K562 (cell line): ENCODE measurements at regions not wholly inside any gene's neighbourhood (a gene's known extent, or its start where the extent isn't known, plus 50 kb on each side); places are given as distances from the start of the nearest gene placed in this dataset.

Experiments used
- ATF7 ChIP-seq: fragments of 450-650 bp; IDR thresholded peaks from 2 replicates; pipeline ENCODE4 v1.7.1; 2014; ENCODE audit warnings: mild to moderate bottlenecking, moderate library complexity
- CBX1 ChIP-seq: sonication (generic); IDR thresholded peaks from 2 replicates; pipeline ENCODE4 v1.6.1; 2016; ENCODE audit warnings: antibody characterized with exemption, low read depth, mild to moderate bottlenecking
- CREBBP ChIP-seq: IDR thresholded peaks from one replicate; pipeline ENCODE4 v1.6.1; 2012; ENCODE audit warnings: low read depth, mild to moderate bottlenecking, control low read depth, inconsistent platforms, low read length
- E2F3 ChIP-seq: fragments of 250-450 bp; sonication (Bioruptor Pico); IDR thresholded peaks from 2 replicates; pipeline ENCODE4 v1.4.0; 2020; ENCODE audit warnings: mild to moderate bottlenecking
- HCFC1 ChIP-seq: IDR thresholded peaks from 2 replicates; pipeline ENCODE4 v1.6.1; 2012; ENCODE audit warnings: low read depth, low read length, improper control_type of control experiment
- HDAC3 ChIP-seq: fragments of 450-650 bp; IDR thresholded peaks from 2 replicates; pipeline ENCODE4 v1.6.1; 2018; ENCODE audit warnings: borderline replicate concordance, mild to moderate bottlenecking, moderate library complexity; ENCODE audit not compliant: partially characterized antibody
- HEY1 ChIP-seq: fragments of 250-450 bp; sonication (Bioruptor Pico); IDR thresholded peaks from 2 replicates; pipeline ENCODE4 v1.5.0; 2020; ENCODE audit warnings: mild to moderate bottlenecking, moderate library complexity, borderline replicate concordance
- IRF2 ChIP-seq: sonication (generic); formaldehyde crosslinking; IDR thresholded peaks from 2 replicates; pipeline ENCODE4 v1.8.1; 2022; ENCODE audit warnings: mild to moderate bottlenecking, missing genetic modification reagents
- JUNB ChIP-seq: fragments of 450-650 bp; formaldehyde crosslinking; conservative IDR thresholded peaks from 2 replicates; pipeline ENCODE4 v1.4.0; 2020; ENCODE audit warnings: mild to moderate bottlenecking
- JUND ChIP-seq, 2 experiments: IDR thresholded peaks; 2 replicates in 1 of 2; 3 replicates in 1 of 2; pipeline ENCODE4 v1.6.1; 2011; ENCODE audit warnings: borderline replicate concordance in 2 of 2, low read depth in 2 of 2, low read length in 2 of 2, improper control_type of control experiment in 1 of 2, missing biosample characterization in 1 of 2, missing genetic modification characterization in 1 of 2, missing genetic modification reagents in 1 of 2
- MAZ ChIP-seq, 2 experiments: fragments of 450-650 bp in 1 of 2; sonication (generic) in 1 of 2; formaldehyde crosslinking; IDR thresholded peaks in 1 of 2; conservative IDR thresholded peaks in 1 of 2; 2 replicates each; pipeline versions ENCODE4 v1.4.0 to v1.5.0; 2020; ENCODE audit warnings: mild to moderate bottlenecking in 1 of 2, missing genetic modification reagents in 1 of 2
- NFE2L1 ChIP-seq: fragments of 450-650 bp; IDR thresholded peaks from 2 replicates; pipeline ENCODE4 v1.6.1; 2016; ENCODE audit warnings: missing genetic modification characterization, low read depth, mild to moderate bottlenecking, missing compliant biosample characterization, moderate library complexity, borderline replicate concordance
- NFIC ChIP-seq: fragments of 450-650 bp; IDR thresholded peaks from 2 replicates; pipeline ENCODE4 v1.6.1; 2017; ENCODE audit warnings: mild to moderate bottlenecking, inconsistent platforms
- PML ChIP-seq: IDR thresholded peaks from 2 replicates; pipeline ENCODE4 v1.6.1; 2012; ENCODE audit warnings: low read length, inconsistent platforms
- PRPF4 ChIP-seq: fragments of 200-400 bp; formaldehyde crosslinking; IDR thresholded peaks from one replicate; pipeline ENCODE4 v1.6.1; 2017; ENCODE audit warnings: low read length, low read depth, mild to moderate bottlenecking; ENCODE audit not compliant: insufficient read depth, poor library complexity, severe bottlenecking
- RBBP5 ChIP-seq: fragments of 200-600 bp; sonication (generic); IDR thresholded peaks from 2 replicates; pipeline ENCODE4 v1.6.1; 2012; ENCODE audit warnings: borderline replicate concordance, mild to moderate bottlenecking, low read length, control low read depth, inconsistent platforms; ENCODE audit not compliant: insufficient read depth, poor library complexity, severe bottlenecking
- TEAD1 ChIP-seq, 2 experiments: fragments of 450-650 bp in 1 of 2; sonication (generic) in 1 of 2; formaldehyde crosslinking; IDR thresholded peaks; 2 replicates each; pipeline versions ENCODE4 v1.4.0 to v1.8.0; 2020 to 2022; ENCODE audit warnings: mild to moderate bottlenecking in 2 of 2, missing genetic modification reagents in 1 of 2
- TRIM28 ChIP-seq: fragments of 450-650 bp; IDR thresholded peaks from 2 replicates; pipeline ENCODE4 v1.6.1; 2017
- XRCC5 ChIP-seq: fragments of 200-400 bp; formaldehyde crosslinking; IDR thresholded peaks from 2 replicates; pipeline ENCODE4 v1.6.1; 2017; ENCODE audit warnings: low read depth, mild to moderate bottlenecking, low read length
- ZBTB1 ChIP-seq: sonication (generic); formaldehyde crosslinking; IDR thresholded peaks from 2 replicates; pipeline ENCODE4 v1.8.1; 2023; ENCODE audit warnings: missing genetic modification reagents, low read depth, mild to moderate bottlenecking, borderline replicate concordance
- ZNF133 ChIP-seq: fragments of 250-450 bp; sonication (Bioruptor Pico); IDR thresholded peaks from 2 replicates; pipeline ENCODE4 v1.4.0; 2020; ENCODE audit warnings: mild to moderate bottlenecking
- TF ChIP-seq, protein P1 (sequence below), 3 experiments: IDR thresholded peaks in 2 of 3; conservative IDR thresholded peaks in 1 of 3; 2 replicates each; pipeline ENCODE4 v1.5.1; 2011 to 2012; ENCODE audit warnings: low read length in 3 of 3, mild to moderate bottlenecking in 3 of 3, control low read depth in 2 of 3, improper control_type of control experiment in 1 of 3, inconsistent platforms in 1 of 3, low read depth in 1 of 3, mixed read lengths in 1 of 3, moderate library complexity in 1 of 3; ENCODE audit not compliant: insufficient read depth in 2 of 3
- TF ChIP-seq, protein P2 (sequence below): sonication (generic); formaldehyde crosslinking; IDR thresholded peaks from 2 replicates; pipeline ENCODE4 v1.8.0; 2022; ENCODE audit warnings: mild to moderate bottlenecking, low read depth, missing genetic modification reagents
- TF ChIP-seq, protein P3 (sequence below): sonication (generic); formaldehyde crosslinking; IDR thresholded peaks from 2 replicates; pipeline ENCODE4 v1.9.0; 2022; ENCODE audit warnings: mild to moderate bottlenecking, missing genetic modification reagents

DNA sequence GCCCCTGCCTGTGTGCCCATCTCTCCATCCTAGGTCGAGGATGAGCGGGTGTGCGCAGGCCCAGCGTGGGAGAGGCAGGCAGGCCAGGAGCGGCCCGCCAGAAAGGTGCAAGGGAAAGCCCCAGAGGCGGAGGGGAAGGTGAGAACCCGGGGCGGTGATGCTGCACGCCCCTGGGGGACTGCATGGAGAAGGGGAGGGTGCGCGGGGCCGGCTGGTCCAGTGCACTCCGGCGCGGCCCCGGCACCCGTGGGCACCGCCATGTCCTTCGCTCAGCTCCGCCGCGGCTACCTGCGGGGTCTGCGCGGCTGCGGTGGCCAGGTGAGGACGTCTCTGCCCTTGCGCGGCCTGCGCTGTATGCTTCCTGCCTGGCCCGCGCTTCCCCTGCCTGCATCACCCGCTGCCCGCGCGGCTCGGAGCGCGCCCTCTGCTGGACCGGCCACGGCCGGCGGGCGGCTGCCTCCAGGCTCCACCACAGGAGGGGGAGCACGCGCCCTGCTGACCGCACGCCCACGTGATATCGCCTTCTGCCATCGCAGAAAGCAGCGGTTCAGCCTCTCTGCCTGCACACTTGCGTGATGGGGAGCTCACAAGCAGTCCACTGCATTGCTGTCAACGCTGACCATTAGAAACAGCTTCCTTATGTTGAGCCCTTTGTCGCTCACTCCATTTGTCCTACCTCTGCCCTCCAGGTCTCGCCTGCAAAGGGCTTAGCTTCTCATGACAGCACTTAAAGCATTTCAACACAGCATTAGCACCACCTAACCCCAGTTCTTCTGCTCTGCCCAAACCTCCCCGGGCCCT lies 73.9 kb downstream of the CXCL12 start (continued):
- TF ChIP-seq, protein P1, sequence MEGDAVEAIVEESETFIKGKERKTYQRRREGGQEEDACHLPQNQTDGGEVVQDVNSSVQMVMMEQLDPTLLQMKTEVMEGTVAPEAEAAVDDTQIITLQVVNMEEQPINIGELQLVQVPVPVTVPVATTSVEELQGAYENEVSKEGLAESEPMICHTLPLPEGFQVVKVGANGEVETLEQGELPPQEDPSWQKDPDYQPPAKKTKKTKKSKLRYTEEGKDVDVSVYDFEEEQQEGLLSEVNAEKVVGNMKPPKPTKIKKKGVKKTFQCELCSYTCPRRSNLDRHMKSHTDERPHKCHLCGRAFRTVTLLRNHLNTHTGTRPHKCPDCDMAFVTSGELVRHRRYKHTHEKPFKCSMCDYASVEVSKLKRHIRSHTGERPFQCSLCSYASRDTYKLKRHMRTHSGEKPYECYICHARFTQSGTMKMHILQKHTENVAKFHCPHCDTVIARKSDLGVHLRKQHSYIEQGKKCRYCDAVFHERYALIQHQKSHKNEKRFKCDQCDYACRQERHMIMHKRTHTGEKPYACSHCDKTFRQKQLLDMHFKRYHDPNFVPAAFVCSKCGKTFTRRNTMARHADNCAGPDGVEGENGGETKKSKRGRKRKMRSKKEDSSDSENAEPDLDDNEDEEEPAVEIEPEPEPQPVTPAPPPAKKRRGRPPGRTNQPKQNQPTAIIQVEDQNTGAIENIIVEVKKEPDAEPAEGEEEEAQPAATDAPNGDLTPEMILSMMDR (IDR thresholded peaks at IDR 0.05 in 2 of 3, conservative IDR thresholded peaks at IDR 0.05 in 1 of 3; ENCODE audit: insufficient read depth in 2 of 3, low read depth in 1 of 3, low read length in 3 of 3): peak; percentile 95 to 99 (median 98)
- TF ChIP-seq ZNF133 (no peak), E2F3 (0 out of 2 replicates have a peak, but pooled peaks have one; percentile 29), PRPF4 (no peak), MAZ (CRISPR knock-in tag; conservative IDR thresholded peaks at IDR 0.05 in 1 of 2, IDR thresholded peaks at IDR 0.05 in 1 of 2) (peak; percentile 82), RBBP5 (no peak), IRF2 (CRISPR knock-in tag) (no peak), PML (no peak), JUND (IDR thresholded peaks at IDR 0.05; ENCODE audit: borderline replicate concordance, low read depth, low read length) (peak; percentile 73; the same call in 1 of the 2 replicates), JUND (tag; IDR thresholded peaks at IDR 0.05; ENCODE audit: borderline replicate concordance, low read depth, low read length) (no peak; the same call in 1 of the 3 replicates), HDAC3 (no peak), TRIM28 (no peak), XRCC5 (0 out of 2 replicates have a peak, but pooled peaks have one; percentile 44), CREBBP (no peak), HEY1 (CRISPR knock-in tag) (no peak), JUNB (no peak), HCFC1 (peak; percentile 59), ATF7 (peak; percentile 50), CBX1 (peak; percentile 71; the same call in 1 of the 2 replicates), ZBTB1 (0 out of 2 replicates have a peak, but pooled peaks have one; percentile 21), NFE2L1 (tag) (no peak), NFIC (0 out of 2 replicates have a peak, but pooled peaks have one; percentile 24), TEAD1 (CRISPR knock-in tag; IDR thresholded peaks at IDR 0.05) (peak in 1 of 2 experiments; percentile 62; a peak in 1 of 4 replicates)
- TF ChIP-seq, protein P2, sequence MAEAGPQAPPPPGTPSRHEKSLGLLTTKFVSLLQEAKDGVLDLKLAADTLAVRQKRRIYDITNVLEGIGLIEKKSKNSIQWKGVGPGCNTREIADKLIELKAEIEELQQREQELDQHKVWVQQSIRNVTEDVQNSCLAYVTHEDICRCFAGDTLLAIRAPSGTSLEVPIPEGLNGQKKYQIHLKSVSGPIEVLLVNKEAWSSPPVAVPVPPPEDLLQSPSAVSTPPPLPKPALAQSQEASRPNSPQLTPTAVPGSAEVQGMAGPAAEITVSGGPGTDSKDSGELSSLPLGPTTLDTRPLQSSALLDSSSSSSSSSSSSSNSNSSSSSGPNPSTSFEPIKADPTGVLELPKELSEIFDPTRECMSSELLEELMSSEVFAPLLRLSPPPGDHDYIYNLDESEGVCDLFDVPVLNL (CRISPR knock-in tag): no peak
- TF ChIP-seq, protein P3, sequence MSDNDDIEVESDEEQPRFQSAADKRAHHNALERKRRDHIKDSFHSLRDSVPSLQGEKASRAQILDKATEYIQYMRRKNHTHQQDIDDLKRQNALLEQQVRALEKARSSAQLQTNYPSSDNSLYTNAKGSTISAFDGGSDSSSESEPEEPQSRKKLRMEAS (CRISPR knock-in tag): peak; percentile 71
